ENCODE measurements at regions not wholly inside any gene's neighbourhood (a gene's known extent, or its start where the extent isn't known, plus 50 kb on each side); places are given as distances from the start of the nearest gene placed in this dataset.

GRCh38 chr3:83971666-83972065, 987.1 kb upstream of the CADM2 start:
- no peak for DNase-seq (ENCODE audit: low spot score)
- no peak overlapping the region for H3K27ac ChIP-seq
- H3K36me3 ChIP-seq = no peaks in the 10 kb centered on the region
- no peak overlapping the region for H3K4me3 ChIP-seq
- WGBS = 94% methylated on average over 1 of the region's 1 CpG
- H3K9me3 ChIP-seq = no peaks in the 10 kb centered on the region
- H3K4me1 ChIP-seq (replicated peaks) = no peaks in the 10 kb centered on the region
- no peaks in the 10 kb centered on the region for H3K27me3 ChIP-seq (replicated peaks; ENCODE audit: insufficient read depth)
- intact Hi-C loops (cut with DNase I) = no loop called here
- no peak for TF ChIP-seq POLR2A (IDR thresholded peaks at IDR 0.05)
- TF ChIP-seq POLR2AphosphoS5 (IDR thresholded peaks at IDR 0.05) = no peak
- TF ChIP-seq, protein P1, sequence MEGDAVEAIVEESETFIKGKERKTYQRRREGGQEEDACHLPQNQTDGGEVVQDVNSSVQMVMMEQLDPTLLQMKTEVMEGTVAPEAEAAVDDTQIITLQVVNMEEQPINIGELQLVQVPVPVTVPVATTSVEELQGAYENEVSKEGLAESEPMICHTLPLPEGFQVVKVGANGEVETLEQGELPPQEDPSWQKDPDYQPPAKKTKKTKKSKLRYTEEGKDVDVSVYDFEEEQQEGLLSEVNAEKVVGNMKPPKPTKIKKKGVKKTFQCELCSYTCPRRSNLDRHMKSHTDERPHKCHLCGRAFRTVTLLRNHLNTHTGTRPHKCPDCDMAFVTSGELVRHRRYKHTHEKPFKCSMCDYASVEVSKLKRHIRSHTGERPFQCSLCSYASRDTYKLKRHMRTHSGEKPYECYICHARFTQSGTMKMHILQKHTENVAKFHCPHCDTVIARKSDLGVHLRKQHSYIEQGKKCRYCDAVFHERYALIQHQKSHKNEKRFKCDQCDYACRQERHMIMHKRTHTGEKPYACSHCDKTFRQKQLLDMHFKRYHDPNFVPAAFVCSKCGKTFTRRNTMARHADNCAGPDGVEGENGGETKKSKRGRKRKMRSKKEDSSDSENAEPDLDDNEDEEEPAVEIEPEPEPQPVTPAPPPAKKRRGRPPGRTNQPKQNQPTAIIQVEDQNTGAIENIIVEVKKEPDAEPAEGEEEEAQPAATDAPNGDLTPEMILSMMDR (IDR thresholded peaks at IDR 0.05) = no peak

DNA sequence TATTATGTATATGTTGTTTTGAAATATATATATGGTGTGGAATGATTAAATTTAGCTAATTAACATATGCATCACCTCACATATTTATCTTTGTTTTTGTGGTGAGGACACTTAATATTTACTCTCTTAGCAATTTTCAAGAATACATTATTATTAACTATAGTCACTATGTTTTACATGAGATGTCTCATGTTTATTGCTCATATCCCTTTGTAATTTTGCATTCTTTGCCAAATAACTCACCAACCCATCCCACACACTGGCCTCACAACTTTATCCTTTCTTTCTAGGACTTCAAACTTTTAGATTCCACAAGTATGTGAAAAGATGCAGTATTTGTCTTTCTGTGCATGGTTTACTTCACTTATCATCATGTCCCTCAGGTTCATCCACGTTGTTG, 950.2 kb upstream of the CADM2 start:
- Histone ChIP-seq H3K27ac (no peak overlapping the region), H3K4me3 (no peak overlapping the region), H3K4me1 (replicated peaks) (no peaks in the 10 kb centered on the region), H3K36me3 (no peaks in the 10 kb centered on the region), H3K9me3 (no peaks in the 10 kb centered on the region), H3K27me3 (replicated peaks; ENCODE audit: insufficient read depth) (no peaks in the 10 kb centered on the region)
- TF ChIP-seq, protein P1 (IDR thresholded peaks at IDR 0.05) = no peak
- TF ChIP-seq POLR2A (IDR thresholded peaks at IDR 0.05) = no peak
- TF ChIP-seq POLR2AphosphoS5 (IDR thresholded peaks at IDR 0.05) = no peak
- intact Hi-C loops (cut with DNase I) = no loop called here
- no peak for DNase-seq (ENCODE audit: low spot score)
- 76% methylated on average over 1 of the region's 1 CpG for WGBS

DNA sequence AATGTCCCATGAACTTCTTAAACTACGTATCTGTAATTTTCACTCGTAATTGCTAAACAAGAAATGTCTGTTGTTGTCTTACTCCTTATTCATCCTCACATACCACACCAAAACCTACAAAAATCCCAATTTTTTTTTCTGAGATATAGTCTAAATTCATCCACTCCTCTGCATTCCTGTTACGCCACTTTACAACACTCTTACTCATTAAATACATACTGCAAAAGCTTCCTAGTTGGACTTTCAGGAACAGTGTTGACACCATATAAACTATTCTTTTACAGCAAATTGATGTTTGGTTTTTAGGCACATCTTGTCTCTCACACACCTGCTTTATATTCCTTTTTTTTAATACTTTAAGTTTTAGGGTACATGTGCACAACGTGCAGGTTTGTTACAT, 934.9 kb upstream of the CADM2 start:
- Histone ChIP-seq H3K36me3 (no peaks in the 10 kb centered on the region), H3K4me3 (no peak overlapping the region), H3K9me3 (no peaks in the 10 kb centered on the region), H3K4me1 (replicated peaks) (no peaks in the 10 kb centered on the region), H3K27ac (no peak overlapping the region), H3K27me3 (replicated peaks; ENCODE audit: insufficient read depth) (no peaks in the 10 kb centered on the region)
- 78% methylated on average over 4 of the region's 4 CpGs for WGBS
- TF ChIP-seq, protein P1 (IDR thresholded peaks at IDR 0.05) = no peak
- TF ChIP-seq POLR2A (IDR thresholded peaks at IDR 0.05) = no peak
- no peak for TF ChIP-seq POLR2AphosphoS5 (IDR thresholded peaks at IDR 0.05)
- intact Hi-C loops (cut with DNase I) = no loop called here
- no peak for DNase-seq (ENCODE audit: low spot score)

DNA sequence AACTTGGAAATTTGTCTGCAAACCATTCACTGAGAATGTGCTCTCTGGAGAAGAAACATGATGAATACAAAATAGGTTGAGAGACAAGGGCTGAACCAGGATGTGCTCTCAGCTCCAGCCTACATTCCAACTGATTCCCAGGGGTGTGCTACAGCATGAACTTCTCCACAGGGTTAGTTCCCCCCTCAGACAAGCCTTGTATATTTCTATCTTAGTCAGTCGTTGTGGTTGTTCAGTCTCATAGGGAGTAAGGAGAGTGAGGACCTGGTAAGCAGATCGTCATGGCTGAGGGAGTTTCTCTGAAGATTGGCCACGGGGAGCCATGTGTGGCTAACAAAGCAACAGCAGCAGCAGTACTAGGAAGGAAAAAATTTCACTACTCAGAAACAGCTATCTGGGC, 919.7 kb upstream of the CADM2 start:
- DNase-seq (ENCODE audit: low spot score) = no peak
- Histone ChIP-seq H3K36me3 (no peaks in the 10 kb centered on the region), H3K27me3 (replicated peaks; ENCODE audit: insufficient read depth) (no peaks in the 10 kb centered on the region), H3K4me1 (replicated peaks) (no peaks in the 10 kb centered on the region), H3K4me3 (no peak overlapping the region), H3K27ac (no peak overlapping the region), H3K9me3 (no peaks in the 10 kb centered on the region)
- TF ChIP-seq POLR2A (IDR thresholded peaks at IDR 0.05) (no peak), POLR2AphosphoS5 (IDR thresholded peaks at IDR 0.05) (no peak)
- TF ChIP-seq, protein P1 (IDR thresholded peaks at IDR 0.05) = no peak
- intact Hi-C loops (cut with DNase I) = no loop called here
- WGBS = 65% methylated on average over 3 of the region's 3 CpGs

- TF ChIP-seq POLR2A (IDR thresholded peaks at IDR 0.05) (no peak), POLR2AphosphoS5 (IDR thresholded peaks at IDR 0.05) (no peak)
- TF ChIP-seq, protein P1 (IDR thresholded peaks at IDR 0.05) = no peak
- no peaks in the 10 kb centered on the region for H3K27me3 ChIP-seq (replicated peaks; ENCODE audit: insufficient read depth)
- no peak overlapping the region for H3K27ac ChIP-seq
- no peaks in the 10 kb centered on the region for H3K9me3 ChIP-seq
- DNase-seq (ENCODE audit: low spot score) = no peak
- WGBS = 45% methylated on average over 3 of the region's 3 CpGs
- no peaks in the 10 kb centered on the region for H3K4me1 ChIP-seq (replicated peaks)
- H3K36me3 ChIP-seq = no peaks in the 10 kb centered on the region
- intact Hi-C loops (cut with DNase I) = no loop called here
- H3K4me3 ChIP-seq = no peak overlapping the region
These were observed 916.2 kb upstream of the CADM2 start for GRCh38 chr3:84042399-84043106.

All from prostate gland (tissue), 2 donors.